Hepatocyte (in vitro differentiated cells): ENCODE measurements at regions not wholly inside any gene's neighbourhood (a gene's known extent, or its start where the extent isn't known, plus 50 kb on each side); places are given as distances from the start of the nearest gene placed in this dataset.

Source experiments
- EZH2 ChIP-seq: fragments of 200-600 bp; sonication (generic); IDR thresholded peaks from 2 replicates; pipeline ENCODE4 v1.6.1; 2016; ENCODE audit warnings: antibody characterized with exemption, mild to moderate bottlenecking, borderline replicate concordance
- EZH2phosphoT487 ChIP-seq: fragments of 200-600 bp; sonication (generic); IDR thresholded peaks from one replicate; pipeline ENCODE4 v1.6.1; 2018; ENCODE audit warnings: antibody characterized with exemption, mild to moderate bottlenecking, low read depth, moderate library complexity; ENCODE audit not compliant: unreplicated experiment, severe bottlenecking
- TF ChIP-seq, protein P1 (sequence below): fragments of 200-600 bp; sonication (generic); IDR thresholded peaks from 2 replicates; pipeline ENCODE4 v1.5.1; 2016; ENCODE audit warnings: antibody characterized with exemption, mild to moderate bottlenecking; ENCODE audit not compliant: poor library complexity

DNA sequence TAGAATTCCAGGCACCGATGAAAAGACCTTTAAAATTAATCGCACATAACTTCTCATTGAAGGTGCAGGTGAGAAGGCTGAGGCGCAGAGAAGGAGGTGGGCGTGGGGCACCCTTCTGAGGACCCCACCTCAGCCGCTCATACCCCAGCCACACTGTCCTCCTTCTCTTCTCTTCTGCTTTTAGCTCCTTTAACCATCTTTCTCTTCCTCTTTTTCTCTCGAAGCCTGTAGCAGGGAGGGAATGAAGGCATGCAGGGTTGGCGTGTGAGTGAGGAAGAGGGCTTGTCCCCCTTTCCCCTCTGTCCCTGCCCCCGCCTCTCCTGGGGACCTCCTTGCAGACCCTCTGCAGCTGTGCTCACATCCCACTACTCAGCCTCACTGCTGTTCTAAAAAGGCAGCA, 57.8 kb upstream of the CACNA1E start:
- TF ChIP-seq, protein P1, sequence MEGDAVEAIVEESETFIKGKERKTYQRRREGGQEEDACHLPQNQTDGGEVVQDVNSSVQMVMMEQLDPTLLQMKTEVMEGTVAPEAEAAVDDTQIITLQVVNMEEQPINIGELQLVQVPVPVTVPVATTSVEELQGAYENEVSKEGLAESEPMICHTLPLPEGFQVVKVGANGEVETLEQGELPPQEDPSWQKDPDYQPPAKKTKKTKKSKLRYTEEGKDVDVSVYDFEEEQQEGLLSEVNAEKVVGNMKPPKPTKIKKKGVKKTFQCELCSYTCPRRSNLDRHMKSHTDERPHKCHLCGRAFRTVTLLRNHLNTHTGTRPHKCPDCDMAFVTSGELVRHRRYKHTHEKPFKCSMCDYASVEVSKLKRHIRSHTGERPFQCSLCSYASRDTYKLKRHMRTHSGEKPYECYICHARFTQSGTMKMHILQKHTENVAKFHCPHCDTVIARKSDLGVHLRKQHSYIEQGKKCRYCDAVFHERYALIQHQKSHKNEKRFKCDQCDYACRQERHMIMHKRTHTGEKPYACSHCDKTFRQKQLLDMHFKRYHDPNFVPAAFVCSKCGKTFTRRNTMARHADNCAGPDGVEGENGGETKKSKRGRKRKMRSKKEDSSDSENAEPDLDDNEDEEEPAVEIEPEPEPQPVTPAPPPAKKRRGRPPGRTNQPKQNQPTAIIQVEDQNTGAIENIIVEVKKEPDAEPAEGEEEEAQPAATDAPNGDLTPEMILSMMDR, result no peak
- TF ChIP-seq EZH2phosphoT487 (no peak), EZH2 (no peak)
